DND-41 (cell line): ENCODE measurements at regions not wholly inside any gene's neighbourhood (a gene's known extent, or its start where the extent isn't known, plus 50 kb on each side); places are given as distances from the start of the nearest gene placed in this dataset.
"Not testable (repeated sequence)": the region's sequence is repeated elsewhere in the genome, so short reads cannot be mapped to it uniquely, and the experiment has no call there.

Experiments
- ATAC-seq: fragments of 200-7000 bp; cut with Tn5 transposase; 3 replicates; pipeline ENCODE4 v1.9.1; 2021; ENCODE audit warnings: low read depth; ENCODE audit not compliant: insufficient read depth
- DNase-seq: peaks from one replicate; pipeline ENCODE4 v3.0.0-alpha.2; 2020
- H2AFZ ChIP-seq: 2 replicates; pipeline ENCODE4 v1.6.0; 2012; ENCODE audit warnings: low read depth, low read length
- H3K27ac ChIP-seq: 2 replicates; pipeline ENCODE4 v1.5.1; 2012; ENCODE audit warnings: low read length, inconsistent platforms
- H3K27me3 ChIP-seq: fragments of 200-600 bp; sonication (generic); 2 replicates; pipeline ENCODE4 v1.6.0; 2012; ENCODE audit warnings: low read length, mild to moderate bottlenecking, inconsistent platforms; ENCODE audit not compliant: insufficient read depth, poor library complexity
- H3K36me3 ChIP-seq: 2 replicates; pipeline ENCODE4 v1.5.1; 2012; ENCODE audit warnings: low read length, inconsistent platforms; ENCODE audit not compliant: insufficient read depth
- H3K4me1 ChIP-seq: 2 replicates; pipeline ENCODE4 v1.5.1; 2012; ENCODE audit warnings: mild to moderate bottlenecking, low read length; ENCODE audit not compliant: insufficient read depth
- H3K4me2 ChIP-seq: 2 replicates; pipeline ENCODE4 v1.6.0; 2012; ENCODE audit warnings: mild to moderate bottlenecking, moderate library complexity, low read length, inconsistent platforms; ENCODE audit not compliant: insufficient read depth
- H3K4me3 ChIP-seq, 2 experiments: fragments of 200-600 bp in 1 of 2; shearing (Covaris generic) in 1 of 2; 2 replicates each; pipeline ENCODE4 v1.5.1; 2012 to 2016; ENCODE audit warnings: inconsistent platforms in 2 of 2, low read length in 2 of 2, mild to moderate bottlenecking in 2 of 2, low read depth in 1 of 2, moderate library complexity in 1 of 2
- H3K79me2 ChIP-seq: 2 replicates; pipeline ENCODE4 v1.6.0; 2012; ENCODE audit warnings: low read length, inconsistent platforms; ENCODE audit not compliant: insufficient read depth
- H3K9ac ChIP-seq: 2 replicates; pipeline ENCODE4 v1.6.0; 2012; ENCODE audit warnings: low read depth, mild to moderate bottlenecking, inconsistent platforms, low read length, moderate library complexity
- H3K9me3 ChIP-seq: 2 replicates; pipeline ENCODE4 v1.5.1; 2012; ENCODE audit warnings: low read length, moderate library complexity, mild to moderate bottlenecking, inconsistent platforms; ENCODE audit not compliant: insufficient read depth, severe bottlenecking
- H4K20me1 ChIP-seq: 2 replicates; pipeline ENCODE4 v1.6.0; 2012; ENCODE audit warnings: low read length; ENCODE audit not compliant: insufficient read depth
- EZH2 ChIP-seq: IDR thresholded peaks from 3 replicates; pipeline ENCODE4 v1.6.1; 2012; ENCODE audit warnings: borderline replicate concordance, low read depth, mild to moderate bottlenecking, moderate library complexity, low read length, inconsistent platforms; ENCODE audit not compliant: severe bottlenecking
- TF ChIP-seq, protein P1 (sequence below): IDR thresholded peaks from 2 replicates; pipeline ENCODE4 v1.5.1; 2012; ENCODE audit warnings: borderline replicate concordance, low read length, moderate library complexity, mild to moderate bottlenecking; ENCODE audit not compliant: poor library complexity, severe bottlenecking; ENCODE audit errors: extremely low read depth

GRCh38 chr4:24179201-24179840 lies 289.5 kb upstream of the PPARGC1A start:
- DNase-seq (peak; percentile 6), ATAC-seq (peak; percentile 61; the same call in 2 of the 3 replicates)
- Histone ChIP-seq H3K9me3 (no peaks in the 10 kb centered on the region), H3K79me2 (no peaks in the 10 kb centered on the region), H3K27ac (no peak overlapping the region), H3K4me3 (no peak overlapping the region), H3K27me3 (no peaks in the 10 kb centered on the region), H4K20me1 (no peaks in the 10 kb centered on the region), H3K4me2 (no peak overlapping the region), H3K4me1 (no peaks in the 10 kb centered on the region), H3K36me3 (no peaks in the 10 kb centered on the region), H2AFZ (no peak overlapping the region), H3K9ac (no peak overlapping the region)
- TF ChIP-seq, protein P1, sequence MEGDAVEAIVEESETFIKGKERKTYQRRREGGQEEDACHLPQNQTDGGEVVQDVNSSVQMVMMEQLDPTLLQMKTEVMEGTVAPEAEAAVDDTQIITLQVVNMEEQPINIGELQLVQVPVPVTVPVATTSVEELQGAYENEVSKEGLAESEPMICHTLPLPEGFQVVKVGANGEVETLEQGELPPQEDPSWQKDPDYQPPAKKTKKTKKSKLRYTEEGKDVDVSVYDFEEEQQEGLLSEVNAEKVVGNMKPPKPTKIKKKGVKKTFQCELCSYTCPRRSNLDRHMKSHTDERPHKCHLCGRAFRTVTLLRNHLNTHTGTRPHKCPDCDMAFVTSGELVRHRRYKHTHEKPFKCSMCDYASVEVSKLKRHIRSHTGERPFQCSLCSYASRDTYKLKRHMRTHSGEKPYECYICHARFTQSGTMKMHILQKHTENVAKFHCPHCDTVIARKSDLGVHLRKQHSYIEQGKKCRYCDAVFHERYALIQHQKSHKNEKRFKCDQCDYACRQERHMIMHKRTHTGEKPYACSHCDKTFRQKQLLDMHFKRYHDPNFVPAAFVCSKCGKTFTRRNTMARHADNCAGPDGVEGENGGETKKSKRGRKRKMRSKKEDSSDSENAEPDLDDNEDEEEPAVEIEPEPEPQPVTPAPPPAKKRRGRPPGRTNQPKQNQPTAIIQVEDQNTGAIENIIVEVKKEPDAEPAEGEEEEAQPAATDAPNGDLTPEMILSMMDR, result no peak
- TF ChIP-seq EZH2, result no peak

GRCh38 chr4:24177443-24177842 lies 287.6 kb upstream of the PPARGC1A start:
- not testable (repeated sequence) for H3K9me3 ChIP-seq, H4K20me1 ChIP-seq, H3K27me3 ChIP-seq, H3K36me3 ChIP-seq, DNase-seq, H3K27ac ChIP-seq, H2AFZ ChIP-seq, H3K4me2 ChIP-seq, ATAC-seq, H3K79me2 ChIP-seq, H3K4me3 ChIP-seq, H3K9ac ChIP-seq, H3K4me1 ChIP-seq

- no peak for ATAC-seq
- H3K27ac ChIP-seq, result no peak overlapping the region
- no peak for TF ChIP-seq EZH2
- TF ChIP-seq, protein P1, result no peak
- no peaks in the 10 kb centered on the region for H3K27me3 ChIP-seq
- H3K36me3 ChIP-seq, result no peaks in the 10 kb centered on the region
- no peaks in the 10 kb centered on the region for H4K20me1 ChIP-seq
- H2AFZ ChIP-seq, result no peak overlapping the region
- no peak overlapping the region for H3K9ac ChIP-seq
- H3K4me2 ChIP-seq, result no peak overlapping the region
- no peak for DNase-seq
- H3K4me3 ChIP-seq, result no peak overlapping the region
- H3K79me2 ChIP-seq, result no peaks in the 10 kb centered on the region
- no peaks in the 10 kb centered on the region for H3K4me1 ChIP-seq
- H3K9me3 ChIP-seq, result no peaks in the 10 kb centered on the region
Observed at GRCh38 chr4:24175707-24176106, 285.9 kb upstream of the PPARGC1A start.

- TF ChIP-seq EZH2, result no peak
- TF ChIP-seq, protein P1, result no peak
- no peak for DNase-seq
Observed at GRCh38 chr4:24174602-24175001, 284.8 kb upstream of the PPARGC1A start.

More at GRCh38 chr4:24174602-24175001, 284.8 kb upstream of the PPARGC1A start:
- no peaks in the 10 kb centered on the region for H3K27me3 ChIP-seq
- H3K9me3 ChIP-seq, result no peaks in the 10 kb centered on the region
- no peak overlapping the region for H3K4me3 ChIP-seq
- no peak overlapping the region for H3K4me2 ChIP-seq
- no peaks in the 10 kb centered on the region for H4K20me1 ChIP-seq
- H2AFZ ChIP-seq, result no peak overlapping the region
- no peaks in the 10 kb centered on the region for H3K4me1 ChIP-seq
- no peak for ATAC-seq
- H3K36me3 ChIP-seq, result no peaks in the 10 kb centered on the region
- H3K79me2 ChIP-seq, result no peaks in the 10 kb centered on the region
- H3K9ac ChIP-seq, result no peak overlapping the region
- no peak overlapping the region for H3K27ac ChIP-seq
